ENCODE measurements at regions not wholly inside any gene's neighbourhood (a gene's known extent, or its start where the extent isn't known, plus 50 kb on each side); places are given as distances from the start of the nearest gene placed in this dataset.

DNA sequence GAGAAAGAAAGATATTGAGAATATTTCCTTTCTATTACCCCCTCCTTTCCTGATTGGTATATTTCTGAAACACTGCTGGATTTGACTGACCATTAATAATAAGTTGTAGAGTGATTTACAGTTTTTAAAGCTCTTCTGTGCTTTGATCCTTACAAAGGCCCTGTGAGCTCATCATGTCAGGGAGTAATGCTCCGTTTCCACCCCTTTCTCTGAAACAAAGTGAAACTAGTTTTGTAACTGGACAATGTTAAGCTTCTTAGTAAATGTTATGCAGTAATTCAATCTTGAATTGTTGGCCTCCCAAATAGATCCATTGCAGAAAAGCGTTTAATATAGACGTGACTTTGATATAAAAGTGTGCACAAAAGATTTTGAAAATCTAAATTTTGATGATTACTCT is 190.1 kb upstream of the GNPDA2 start:
- H2AFZ ChIP-seq (ENCODE audit: low read length): peak overlapping the region; percentile 81
- no peaks in the 10 kb centered on the region for H3K79me2 ChIP-seq (ENCODE audit: insufficient read depth, low read length)
- no peak overlapping the region for H3K9ac ChIP-seq (ENCODE audit: insufficient read depth, low read depth, low read length)
- no peak; the same call in 2 of the 3 replicates for ATAC-seq
- no peaks in the 10 kb centered on the region for H3K9me3 ChIP-seq (ENCODE audit: low read length)
- intact Hi-C loops (cut with micrococcal nuclease; ENCODE audit: unreplicated experiment) (no loop called here), in situ Hi-C loops (cut with HindIII; ENCODE audit: extremely low pct_ligation_motif_present, low pct_unique_long_range_greater_than_20kb) (no loop called here)
- peak overlapping the region in 1 of 3 experiments; percentile 15; a peak in 1 of 6 replicates for H3K4me3 ChIP-seq (replicated peaks in 1 of 3; ENCODE audit: insufficient read depth in 1 of 3, low read depth in 2 of 3, low read length in 3 of 3)
- TF ChIP-seq, protein P1, sequence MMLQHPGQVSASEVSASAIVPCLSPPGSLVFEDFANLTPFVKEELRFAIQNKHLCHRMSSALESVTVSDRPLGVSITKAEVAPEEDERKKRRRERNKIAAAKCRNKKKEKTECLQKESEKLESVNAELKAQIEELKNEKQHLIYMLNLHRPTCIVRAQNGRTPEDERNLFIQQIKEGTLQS (CRISPR knock-in tag; IDR thresholded peaks at IDR 0.05): no peak
- no peak for TF ChIP-seq ZNF432 (CRISPR knock-in tag; IDR thresholded peaks at IDR 0.05; ENCODE audit: borderline replicate concordance)
- no peak for TF ChIP-seq ZMAT3 (CRISPR knock-in tag; conservative IDR thresholded peaks at IDR 0.05)
- no peak for TF ChIP-seq SNRNP70 (IDR thresholded peaks at IDR 0.05; ENCODE audit: low read depth, low read length)
- TF ChIP-seq ZNF788 (CRISPR knock-in tag; IDR thresholded peaks at IDR 0.05; ENCODE audit: borderline replicate concordance): no peak
- TF ChIP-seq HOXA7 (CRISPR knock-in tag; IDR thresholded peaks at IDR 0.05): no peak
- TF ChIP-seq, protein P2, sequence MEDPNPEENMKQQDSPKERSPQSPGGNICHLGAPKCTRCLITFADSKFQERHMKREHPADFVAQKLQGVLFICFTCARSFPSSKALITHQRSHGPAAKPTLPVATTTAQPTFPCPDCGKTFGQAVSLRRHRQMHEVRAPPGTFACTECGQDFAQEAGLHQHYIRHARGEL (CRISPR knock-in tag; IDR thresholded peaks at IDR 0.05): no peak
- TF ChIP-seq ZFY (CRISPR knock-in tag; IDR thresholded peaks at IDR 0.05): no peak
- TF ChIP-seq ZNF550 (CRISPR knock-in tag; IDR thresholded peaks at IDR 0.05; ENCODE audit: borderline replicate concordance): no peak
- TF ChIP-seq ZNF678 (CRISPR knock-in tag; IDR thresholded peaks at IDR 0.05): no peak
- no peaks in the 10 kb centered on the region for H3K4me1 ChIP-seq (ENCODE audit: insufficient read depth, low read length)
- no TSS peak for BruUV-seq (replicated peaks)
- H3K36me3 ChIP-seq (replicated peaks in 1 of 2; ENCODE audit: control insufficient read depth in 1 of 2, insufficient read depth in 2 of 2, low read length in 2 of 2): no peaks in the 10 kb centered on the region
- POLR2A ChIA-PET: no interaction called here
- WGBS (ENCODE audit: low lambda C conversion rate): 0% methylated on average over 3 of the region's 3 CpGs
- no peak overlapping the region for H3K27ac ChIP-seq (ENCODE audit: extremely low read length, insufficient read depth, low read length)
- H4K20me1 ChIP-seq (ENCODE audit: insufficient read depth, low read length): no peaks in the 10 kb centered on the region
- DNase-seq (ENCODE audit: low spot score): no peak
- peak overlapping the region; percentile 32; the same call in 1 of the 2 replicates for H3K4me2 ChIP-seq (ENCODE audit: low read depth, low read length)
- no peaks in the 10 kb centered on the region for H3K27me3 ChIP-seq (ENCODE audit: control insufficient read depth in 1 of 2, insufficient read depth in 2 of 2, low read length in 2 of 2)
- CTCF ChIA-PET (ENCODE audit: low intra/inter-chr PET ratio, low total read pairs): no interaction called here
- no peak for FAIRE-seq

Measured in HepG2 (cell line).